ENCODE measurements at regions not wholly inside any gene's neighbourhood (a gene's known extent, or its start where the extent isn't known, plus 50 kb on each side); places are given as distances from the start of the nearest gene placed in this dataset.

GRCh38 chr16:9362050-9362449, 270.6 kb downstream of the HAPSTR1 start:
- WGBS, 2 donors (ENCODE audit: low coverage in 1 of 2) = 88% methylated on average over 8 of the region's 8 CpGs; no CpG with 5 or more reads in 1 of the 2 donors

GRCh38 chr16:9362604-9363003, 271.2 kb downstream of the HAPSTR1 start:
- peaks cover 0 to 1% of the 10 kb centered on the region in 2 donors for H3K9me3 ChIP-seq
- no peak for DNase-seq
- H3K27me3 ChIP-seq = no peaks in the 10 kb centered on the region
- no peaks in the 10 kb centered on the region for H3K36me3 ChIP-seq
- WGBS, 2 donors (ENCODE audit: low coverage in 1 of 2) = 67% methylated on average over 3 of the region's 3 CpGs; no CpG with 5 or more reads in 1 of the 2 donors
- TF ChIP-seq POLR2AphosphoS5 (IDR thresholded peaks at IDR 0.05) (no peak), POLR2A (IDR thresholded peaks at IDR 0.05) (no peak), CTCF (IDR thresholded peaks at IDR 0.05) (no peak), EP300 (IDR thresholded peaks at IDR 0.05; ENCODE audit: low read depth) (no peak)
- H3K27ac ChIP-seq = no peak overlapping the region
- H3K4me3 ChIP-seq = no peak overlapping the region
- in situ Hi-C loops (cut with MboI; ENCODE audit: low pct_ligation_motif_present in 1 of 4, low pct_unique_long_range_greater_than_20kb in 1 of 4, low sequenced_read_pairs in 3 of 4) (no loop called here), intact Hi-C loops (cut with DNase I; ENCODE audit: low total_unique reads) (no loop called here)
- H3K4me1 ChIP-seq = peaks cover 0 to 6% (median 2%) of the 10 kb centered on the region in 4 donors

More at GRCh38 chr16:9362050-9362449, 270.6 kb downstream of the HAPSTR1 start:
- in situ Hi-C loops (cut with MboI; ENCODE audit: low pct_ligation_motif_present in 1 of 4, low pct_unique_long_range_greater_than_20kb in 1 of 4, low sequenced_read_pairs in 3 of 4) = no loop called here
- Histone ChIP-seq H3K27me3 (no peaks in the 10 kb centered on the region), H3K9me3 (peaks cover 0 to 7% of the 10 kb centered on the region in 2 donors), H3K4me3 (no peak overlapping the region), H3K36me3 (no peaks in the 10 kb centered on the region), H3K27ac (no peak overlapping the region), H3K4me1 (peaks cover 0 to 6% (median 2%) of the 10 kb centered on the region in 4 donors)
- intact Hi-C loops (cut with DNase I; ENCODE audit: low total_unique reads) = no loop called here
- no peak for TF ChIP-seq EP300 (IDR thresholded peaks at IDR 0.05; ENCODE audit: low read depth)
- TF ChIP-seq CTCF (IDR thresholded peaks at IDR 0.05) = no peak
- TF ChIP-seq POLR2A (IDR thresholded peaks at IDR 0.05) = no peak
- TF ChIP-seq POLR2AphosphoS5 (IDR thresholded peaks at IDR 0.05) = no peak
- no peak for DNase-seq

GRCh38 chr16:9363520-9363919, 272.1 kb downstream of the HAPSTR1 start:
- DNase-seq = no peak
- intact Hi-C loops (cut with DNase I; ENCODE audit: low total_unique reads) (no loop called here), in situ Hi-C loops (cut with MboI; ENCODE audit: low pct_ligation_motif_present in 1 of 4, low pct_unique_long_range_greater_than_20kb in 1 of 4, low sequenced_read_pairs in 3 of 4) (no loop called here)
- Histone ChIP-seq H3K4me3 (no peak overlapping the region), H3K27ac (no peak overlapping the region), H3K9me3 (no peaks in the 10 kb centered on the region), H3K4me1 (peaks cover 0 to 6% (median 2%) of the 10 kb centered on the region in 4 donors), H3K36me3 (no peaks in the 10 kb centered on the region), H3K27me3 (no peaks in the 10 kb centered on the region)
- 88 to 91% methylated on average over 2 to 10 of the region's 10 CpGs for WGBS, 2 donors (ENCODE audit: low coverage in 1 of 2)
- TF ChIP-seq CTCF (IDR thresholded peaks at IDR 0.05) (no peak), POLR2AphosphoS5 (IDR thresholded peaks at IDR 0.05) (no peak), EP300 (IDR thresholded peaks at IDR 0.05; ENCODE audit: low read depth) (no peak), POLR2A (IDR thresholded peaks at IDR 0.05) (no peak)

- peak overlapping the region in 3 of 4 donors; percentile 5 to 56 (median 17) for H3K27ac ChIP-seq
These were observed 273.4 kb downstream of the HAPSTR1 start for GRCh38 chr16:9364721-9365369.

More at GRCh38 chr16:9364721-9365369, 273.4 kb downstream of the HAPSTR1 start:
- 41 to 50% methylated on average over 2 of the region's 2 CpGs for WGBS, 2 donors (ENCODE audit: low coverage in 1 of 2)
- in situ Hi-C loops (cut with MboI; ENCODE audit: low pct_ligation_motif_present in 1 of 4, low pct_unique_long_range_greater_than_20kb in 1 of 4, low sequenced_read_pairs in 3 of 4) (no loop called here), intact Hi-C loops (cut with DNase I; ENCODE audit: low total_unique reads) (no loop called here)
- Histone ChIP-seq H3K36me3 (no peaks in the 10 kb centered on the region), H3K4me1 (peaks cover 0 to 10% (median 4%) of the 10 kb centered on the region in 4 donors), H3K9me3 (no peaks in the 10 kb centered on the region), H3K4me3 (no peak overlapping the region), H3K27me3 (no peaks in the 10 kb centered on the region)
- DNase-seq = no peak
- TF ChIP-seq CTCF (IDR thresholded peaks at IDR 0.05) (no peak), POLR2AphosphoS5 (IDR thresholded peaks at IDR 0.05) (no peak), POLR2A (IDR thresholded peaks at IDR 0.05) (no peak), EP300 (IDR thresholded peaks at IDR 0.05; ENCODE audit: low read depth) (no peak)
